ENCODE measurements at regions not wholly inside any gene's neighbourhood (a gene's known extent, or its start where the extent isn't known, plus 50 kb on each side); places are given as distances from the start of the nearest gene placed in this dataset.

DNA sequence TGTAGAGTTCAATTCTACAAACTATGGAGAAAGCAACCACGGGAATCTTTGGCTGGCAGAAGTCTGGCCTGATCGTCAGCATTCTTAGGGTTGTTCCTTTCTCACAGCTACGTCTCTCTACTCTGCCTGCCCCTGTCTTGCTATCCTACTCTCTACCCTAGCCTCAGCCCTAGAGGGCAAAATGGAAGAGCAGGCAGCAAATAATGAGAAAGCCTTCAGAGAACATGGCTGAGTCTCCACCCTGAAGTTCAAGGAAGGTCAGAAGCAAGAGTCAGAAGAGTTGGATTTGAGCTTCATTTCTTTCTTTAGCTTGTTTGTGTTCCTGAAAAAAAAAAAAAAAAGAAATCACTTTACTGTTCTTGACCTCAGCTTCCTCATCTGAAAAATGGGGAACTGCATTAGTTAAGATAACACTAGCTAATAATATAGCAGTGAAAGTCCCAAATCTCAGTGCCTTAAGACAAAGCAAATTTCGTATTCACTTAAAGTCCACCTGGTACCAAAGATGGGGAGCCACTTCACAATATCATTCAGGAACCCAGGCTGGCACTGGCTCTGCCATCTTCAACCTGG lies 50.2 kb upstream of the CCND2 start:
- DNase-seq: no peak

DNA sequence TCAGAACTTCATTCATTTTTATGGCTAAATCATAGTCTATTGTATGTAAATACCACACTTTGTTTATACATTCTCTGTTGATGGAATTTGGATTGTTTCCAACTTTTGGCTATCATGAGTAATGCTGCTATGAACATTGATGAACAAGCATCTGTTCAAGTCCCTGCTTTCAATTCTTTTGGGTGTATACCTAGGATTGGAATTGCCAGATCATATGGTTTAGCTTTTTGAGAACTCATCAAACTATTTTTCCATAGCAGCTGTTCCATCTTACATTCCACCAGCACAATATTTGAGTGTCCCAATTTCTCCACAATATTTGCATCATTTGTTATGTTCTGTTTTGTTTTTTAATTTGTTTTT lies 52.3 kb upstream of the CCND2 start:
- peak; percentile 15 for DNase-seq

DNA sequence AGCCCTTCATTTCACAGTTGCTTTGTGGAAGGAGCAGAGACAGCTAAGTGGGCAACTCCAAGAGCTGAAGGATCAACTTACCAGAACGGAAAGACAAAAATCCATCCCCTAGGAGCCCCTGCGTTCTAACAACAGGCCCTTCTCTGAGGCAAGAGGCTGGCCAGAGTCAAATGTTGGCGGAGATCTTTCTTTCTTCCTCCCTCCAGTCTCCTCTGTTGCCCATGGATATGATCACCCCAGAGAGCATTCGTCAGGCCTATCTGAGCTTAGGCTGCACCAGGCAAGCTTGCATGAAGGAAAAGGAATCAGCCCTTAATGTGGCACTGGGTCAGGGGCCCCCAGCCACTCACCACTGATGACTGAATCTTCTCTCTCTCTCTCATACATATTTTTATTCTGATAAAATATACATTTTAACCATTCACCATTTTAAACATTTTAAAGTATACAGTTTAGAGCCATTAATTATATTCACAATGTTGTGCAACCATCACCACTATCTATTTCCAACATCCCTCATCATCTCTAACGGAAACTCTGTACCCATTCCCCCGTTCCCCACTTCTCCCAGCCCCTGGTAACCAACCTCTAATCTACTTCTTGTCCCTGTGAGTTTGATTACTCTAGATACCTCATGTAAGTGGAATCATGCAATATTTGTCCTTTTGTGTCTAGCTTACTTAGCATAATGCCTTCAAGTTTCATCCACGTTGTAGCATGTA lies 52.9 kb upstream of the CCND2 start:
- DNase-seq: no peak

DNA sequence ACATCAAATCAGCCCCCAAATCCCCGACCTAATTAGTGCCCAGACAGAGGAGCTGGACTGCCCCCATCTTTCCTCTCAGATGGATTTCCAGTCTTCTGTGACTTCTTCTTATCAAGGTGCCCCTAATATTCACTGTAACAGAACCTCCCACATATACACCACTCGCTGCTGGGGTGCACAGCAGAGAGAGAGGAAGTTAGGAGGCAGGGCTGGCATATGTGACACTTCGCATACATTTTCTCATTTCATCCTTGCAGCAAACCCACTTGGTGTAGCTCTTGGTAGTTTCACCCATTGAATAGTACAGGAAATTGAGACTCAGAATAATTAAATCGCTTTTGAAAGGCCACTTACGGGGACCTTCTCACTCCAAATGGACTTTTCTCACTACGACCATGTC lies 56.5 kb upstream of the CCND2 start:
- no peak for DNase-seq

DNA sequence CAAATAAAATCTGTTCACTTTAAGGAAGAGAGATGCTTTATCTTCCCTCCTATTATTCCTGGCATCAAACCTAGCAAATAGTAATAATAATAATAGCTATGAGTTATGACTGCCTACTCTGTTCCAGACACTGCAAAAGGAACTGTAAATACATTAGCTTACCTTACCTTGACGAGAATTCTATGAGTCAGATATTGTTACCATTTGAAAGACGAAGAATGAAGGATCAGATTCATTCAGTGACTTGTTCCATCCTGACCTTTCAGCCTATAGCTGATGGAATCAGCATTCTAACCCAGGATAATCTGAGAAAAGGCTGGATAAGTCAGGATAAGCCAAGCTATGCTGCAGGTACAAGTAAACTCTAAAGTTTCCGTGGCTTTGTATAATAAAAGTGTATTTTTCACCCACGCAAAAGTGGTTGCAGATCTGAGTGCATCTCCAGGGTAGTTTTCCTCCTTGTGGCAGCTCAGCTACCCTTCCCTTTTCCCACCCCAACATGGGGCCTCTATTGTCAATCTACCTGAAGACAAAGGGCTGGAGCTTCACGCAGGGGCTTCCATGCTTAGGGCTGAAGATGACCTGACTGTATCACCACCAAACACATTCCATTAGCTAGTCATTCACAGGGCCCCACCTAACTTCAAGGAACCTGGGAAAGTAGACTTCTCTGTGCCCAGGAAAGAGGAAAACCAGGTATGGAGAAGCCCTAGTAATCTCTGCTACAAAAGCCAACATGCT lies 57.2 kb upstream of the CCND2 start:
- no peak for DNase-seq

DNA sequence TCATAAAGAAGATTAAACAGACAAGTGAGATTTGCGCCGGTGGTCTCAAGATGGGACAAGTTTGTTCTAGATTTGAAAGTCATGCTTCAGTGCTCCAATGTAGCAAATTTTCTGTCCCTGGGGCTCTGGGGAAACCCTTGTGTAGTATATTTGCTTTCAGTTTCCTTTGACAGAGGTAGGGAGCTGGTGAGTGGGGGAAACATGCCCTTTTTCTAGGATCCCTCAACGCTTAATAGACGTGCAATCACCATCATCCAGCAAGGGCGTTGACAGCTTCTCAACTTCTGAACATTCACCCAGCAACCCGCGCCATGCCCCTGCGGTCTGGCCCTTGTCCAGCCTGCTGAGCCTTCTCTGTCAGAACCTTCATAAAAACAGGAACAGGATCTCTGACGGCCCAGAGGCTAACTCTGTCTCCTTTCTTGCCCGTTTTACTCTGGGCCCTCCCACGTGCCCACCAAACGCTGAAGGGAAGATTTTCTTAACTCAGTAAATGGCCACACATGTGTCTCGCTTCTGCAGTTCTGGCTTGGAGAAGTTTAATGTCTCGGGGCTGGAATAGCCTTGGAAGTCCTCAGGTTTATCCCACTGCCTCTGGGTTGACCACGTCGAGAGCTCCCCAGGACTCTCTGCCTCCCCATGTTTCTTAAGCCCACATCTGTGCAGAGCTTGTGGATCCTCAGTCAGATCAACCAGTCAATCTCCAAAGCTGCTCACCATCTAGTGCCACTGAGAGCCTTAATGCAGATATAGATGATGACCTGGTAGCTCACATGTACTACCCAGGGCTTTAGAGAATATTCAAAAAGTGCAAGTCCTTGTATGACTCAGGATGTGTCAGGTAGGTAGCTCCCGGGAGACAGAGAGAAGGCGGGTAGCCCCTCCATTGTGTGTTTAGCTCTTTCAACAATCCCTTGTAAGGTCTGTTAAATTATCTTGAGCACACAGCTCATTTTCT lies 58.1 kb upstream of the CCND2 start:
- peak; percentile 36 for DNase-seq

DNA sequence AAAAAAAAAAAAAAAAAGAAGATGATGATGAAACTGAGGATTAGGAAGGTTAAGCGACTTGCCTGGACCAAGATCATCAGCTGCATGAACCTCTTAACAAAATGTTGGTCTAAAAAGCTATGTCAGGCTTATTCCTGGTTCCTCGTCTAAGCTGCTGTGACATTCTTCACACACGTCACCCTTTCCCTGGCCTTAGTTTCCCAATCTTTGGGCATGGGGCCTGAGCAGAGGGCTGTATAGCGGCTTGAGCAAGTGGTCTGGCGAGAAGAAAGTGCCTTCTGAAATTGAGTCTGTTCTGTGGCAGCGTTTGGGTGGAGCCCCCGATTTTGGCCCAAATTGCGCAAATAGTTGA lies 58.7 kb upstream of the CCND2 start:
- no peak for DNase-seq

DNA sequence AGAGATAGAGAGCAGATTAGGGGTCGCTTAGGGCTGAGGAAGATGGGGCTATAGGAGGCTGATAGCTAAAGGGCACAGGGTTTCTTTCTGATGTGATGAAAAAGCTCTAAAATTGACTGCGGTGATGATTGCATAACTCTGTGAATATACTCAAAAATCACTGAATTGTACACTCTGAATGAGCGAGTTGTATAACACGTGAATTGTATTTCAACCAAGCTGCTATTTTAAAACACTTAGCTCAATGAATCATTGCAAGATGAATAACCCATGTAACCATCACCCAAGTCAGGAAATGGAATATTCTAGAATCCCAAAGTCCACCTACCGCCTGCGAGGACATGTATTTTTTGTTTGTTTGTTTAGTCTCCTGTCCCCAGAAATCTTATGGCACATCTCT lies 60.1 kb upstream of the CCND2 start:
- DNase-seq: no peak

DNA sequence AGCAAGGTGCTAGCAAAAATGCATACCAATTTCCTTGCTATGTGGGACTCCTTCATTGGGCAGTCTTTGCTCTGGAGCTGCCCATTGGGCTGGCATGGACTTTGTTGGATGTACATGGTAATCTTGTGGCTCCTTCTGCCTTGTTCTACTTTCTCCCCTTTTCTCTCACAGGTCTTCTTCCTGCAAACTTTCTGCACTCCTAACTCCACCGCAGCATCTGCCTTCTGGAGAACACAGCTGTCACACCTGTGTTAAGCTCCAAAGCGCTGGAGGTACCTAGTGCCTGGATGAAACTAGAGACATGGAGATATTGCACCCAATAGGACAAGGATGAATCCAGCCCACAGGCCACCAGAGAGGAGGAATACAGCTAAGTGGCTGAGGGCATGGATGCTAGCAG lies 60.7 kb upstream of the CCND2 start:
- no peak for DNase-seq

DNA sequence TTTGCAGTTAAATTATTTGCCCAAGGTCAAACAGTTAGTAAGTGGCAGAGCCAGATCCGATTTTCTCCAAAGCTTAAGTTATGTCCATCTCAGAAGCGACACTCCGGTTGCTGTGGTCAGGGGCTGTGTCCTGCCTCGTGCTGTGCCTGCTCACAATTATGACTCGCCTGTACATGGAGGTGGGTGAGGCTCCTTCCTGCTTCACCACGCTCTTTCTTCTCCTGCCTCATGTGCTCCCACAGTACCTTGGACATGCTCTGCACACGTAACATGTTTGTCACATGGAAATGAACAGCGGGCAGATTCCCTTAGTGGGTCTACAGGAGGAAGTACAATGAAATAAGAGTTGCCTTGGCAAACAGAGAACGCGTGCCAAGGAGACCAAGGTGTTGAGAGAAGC lies 62.2 kb upstream of the CCND2 start:
- no peak for DNase-seq

DNA sequence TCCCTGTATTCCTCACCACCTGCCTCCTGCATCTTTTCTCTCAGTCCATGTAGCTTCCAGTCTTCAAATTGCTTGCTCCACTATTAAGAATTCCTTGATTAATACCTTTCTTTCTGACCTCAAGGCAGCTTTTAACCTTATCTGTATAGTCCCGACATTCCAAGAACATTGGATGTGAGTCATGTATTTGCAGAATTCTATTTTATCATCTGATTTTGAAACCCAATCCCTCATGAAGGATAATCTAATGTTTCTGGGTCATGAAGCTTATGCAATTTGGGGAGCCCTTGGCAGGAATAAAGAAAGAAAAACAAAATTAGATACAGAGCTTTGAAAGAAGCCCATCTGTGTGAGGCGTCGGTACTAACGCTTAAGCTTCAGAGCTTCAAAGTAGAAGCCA lies 63.4 kb upstream of the CCND2 start:
- no peak for DNase-seq

DNA sequence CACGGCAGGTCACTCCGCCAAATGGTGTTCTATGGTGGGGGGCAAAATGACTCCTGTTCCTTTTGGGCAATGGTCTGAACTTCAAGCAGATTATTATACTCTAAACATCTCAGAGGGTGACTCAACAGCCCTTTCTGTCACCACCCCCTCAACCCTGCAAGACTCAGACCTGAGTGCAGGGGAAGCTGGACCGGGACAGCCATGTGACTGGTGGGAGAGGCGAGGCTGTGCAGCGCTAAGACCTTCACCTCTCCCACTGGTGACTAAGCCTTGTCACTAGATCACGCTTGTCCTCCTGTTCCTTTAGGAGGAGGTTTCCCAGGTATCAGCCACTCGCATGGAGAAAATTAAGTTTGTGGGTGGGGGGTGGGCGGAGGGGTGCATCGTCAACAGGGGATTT lies 67.1 kb upstream of the CCND2 start:
- DNase-seq: no peak

DNA sequence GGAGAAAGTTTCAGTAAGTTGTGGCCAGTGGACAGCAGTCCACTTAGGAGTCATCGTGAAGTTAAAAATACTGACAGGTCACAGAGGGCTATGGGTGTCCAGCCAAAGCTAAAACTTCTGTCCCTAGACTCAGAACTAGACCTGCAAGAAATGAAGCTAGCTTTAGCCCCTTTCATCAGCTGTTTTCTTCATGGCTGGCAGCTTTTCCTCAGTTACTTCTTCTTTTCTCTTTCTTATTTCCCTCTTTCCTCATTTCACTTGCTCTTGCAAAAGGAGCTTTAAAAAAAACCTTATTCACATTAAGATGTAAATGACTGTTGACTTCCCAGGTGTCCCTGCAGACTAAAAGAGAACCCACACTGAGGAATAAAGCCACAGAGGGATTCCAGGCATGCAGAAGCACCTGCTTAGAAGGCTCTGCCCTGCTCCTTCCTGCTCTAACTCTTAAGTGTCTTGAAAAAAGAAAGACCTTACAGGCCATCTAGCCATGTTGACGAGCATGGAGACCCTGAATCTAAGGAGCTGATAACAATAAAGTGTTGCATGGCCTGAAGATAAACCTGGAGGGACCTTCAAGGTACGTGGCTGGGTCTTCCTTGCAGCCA lies 69.7 kb upstream of the CCND2 start:
- DNase-seq: no peak

DNA sequence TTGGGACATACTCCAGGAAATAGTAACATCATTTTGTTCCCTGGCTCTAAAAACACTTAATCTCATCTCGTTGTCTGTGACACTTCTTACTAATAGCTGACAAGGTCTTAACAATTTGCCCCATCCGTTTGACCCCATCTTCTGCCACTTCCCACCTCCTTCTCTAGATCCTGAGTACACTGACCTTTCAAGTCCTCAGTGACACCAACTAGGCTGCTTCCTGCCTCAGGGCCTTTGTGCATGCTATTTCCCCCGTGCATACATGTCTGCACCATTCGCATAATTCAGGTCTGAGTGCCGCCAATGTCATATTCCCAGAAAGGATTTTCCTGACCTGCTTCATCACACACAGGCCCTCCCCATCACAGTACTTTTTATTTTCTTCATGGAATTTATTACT lies 70.6 kb upstream of the CCND2 start:
- no peak for DNase-seq

DNA sequence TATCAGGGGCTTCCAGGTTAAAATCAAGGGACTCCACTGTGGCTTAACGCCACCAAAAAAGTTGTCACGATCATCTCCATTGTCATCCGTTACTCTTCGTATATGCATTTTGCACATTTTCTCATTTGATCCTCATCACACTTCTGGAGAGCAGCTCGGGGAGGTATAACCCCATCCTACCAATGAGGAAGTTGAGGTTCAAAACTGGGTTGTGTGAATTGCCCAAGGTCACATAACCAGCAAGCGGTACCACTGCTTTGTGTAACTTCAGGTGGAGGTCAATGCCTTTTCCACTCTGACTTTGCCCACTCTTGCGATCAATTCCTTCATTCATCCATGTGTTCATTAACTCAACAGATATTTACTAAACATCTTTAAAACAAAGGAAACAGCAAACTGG lies 71.1 kb upstream of the CCND2 start:
- DNase-seq: no peak

DNA sequence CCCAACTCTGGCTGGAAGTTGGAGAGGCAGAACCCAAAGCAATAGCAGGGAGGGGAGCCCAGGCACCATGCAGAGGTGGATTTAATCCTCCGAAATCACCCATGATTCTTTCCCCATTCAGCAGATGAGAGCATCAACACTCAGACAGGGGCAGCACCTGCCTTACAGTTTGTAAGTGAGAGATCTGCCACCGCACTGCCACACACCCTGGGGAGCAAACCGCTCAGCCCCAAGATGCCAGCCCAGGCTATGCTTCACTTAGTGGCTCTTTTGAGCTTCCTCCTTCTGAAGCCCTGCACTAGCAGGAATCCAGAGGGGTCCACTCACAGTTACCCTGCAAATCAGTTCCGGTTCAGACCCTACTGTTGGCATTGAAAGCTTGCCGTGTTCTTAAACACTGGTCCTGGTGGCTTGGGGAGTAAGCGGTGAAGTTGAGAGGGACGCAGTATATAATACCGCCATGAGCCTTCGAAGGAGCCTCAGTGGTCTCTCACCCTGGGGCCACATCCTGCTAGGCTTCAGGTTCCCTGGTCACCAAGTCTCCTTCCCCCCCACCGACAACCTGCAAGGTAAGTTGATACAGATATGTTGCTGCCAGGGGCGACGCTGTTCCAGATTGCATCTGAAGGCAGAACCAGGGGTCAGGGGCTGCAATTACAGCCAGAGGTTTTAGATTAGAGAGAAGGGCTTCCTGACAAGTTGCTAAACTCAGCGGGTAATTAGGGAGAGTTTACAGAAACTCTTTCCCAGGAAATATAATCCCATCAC lies 72.0 kb upstream of the CCND2 start:
- no peak for DNase-seq

DNA sequence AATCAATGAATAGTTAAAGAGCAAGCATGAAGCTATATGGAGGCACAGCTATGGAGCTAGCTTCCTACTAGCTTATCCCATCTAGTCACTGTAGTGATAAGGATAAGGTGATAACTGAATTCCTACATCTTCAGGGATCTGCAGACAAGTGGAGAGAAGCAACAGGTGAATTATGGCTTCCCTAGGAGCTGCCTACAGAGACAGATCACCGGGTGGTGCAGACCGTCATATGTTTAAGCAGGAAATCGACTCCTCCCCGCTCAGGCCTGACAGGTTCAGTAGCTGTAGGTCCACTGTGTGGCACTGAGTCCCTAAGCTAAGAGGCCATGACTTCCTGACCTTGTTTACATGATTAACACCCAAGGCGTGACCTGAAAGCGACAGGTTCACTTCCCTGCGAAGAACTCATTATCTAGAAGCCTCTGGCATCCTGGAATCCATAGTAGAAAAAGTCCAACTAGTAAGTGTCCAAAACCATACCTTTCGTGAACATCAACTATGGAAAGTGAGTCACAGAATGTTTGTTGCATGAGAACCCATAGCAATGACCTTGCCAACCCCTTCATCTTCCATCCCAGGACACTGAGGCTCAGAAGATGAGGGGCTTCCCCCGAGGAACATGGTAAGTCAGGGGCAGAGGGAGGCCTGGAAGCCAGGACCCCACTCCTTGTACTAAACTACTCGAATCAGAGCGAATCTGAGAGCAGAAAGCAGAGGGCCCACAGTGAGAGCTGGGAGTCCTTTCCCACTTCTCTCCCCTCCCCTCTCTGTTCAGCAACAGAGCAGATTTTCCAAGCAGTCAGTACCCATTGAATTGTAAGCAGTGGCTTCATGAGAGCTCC lies 75.4 kb upstream of the CCND2 start:
- DNase-seq: no peak

DNA sequence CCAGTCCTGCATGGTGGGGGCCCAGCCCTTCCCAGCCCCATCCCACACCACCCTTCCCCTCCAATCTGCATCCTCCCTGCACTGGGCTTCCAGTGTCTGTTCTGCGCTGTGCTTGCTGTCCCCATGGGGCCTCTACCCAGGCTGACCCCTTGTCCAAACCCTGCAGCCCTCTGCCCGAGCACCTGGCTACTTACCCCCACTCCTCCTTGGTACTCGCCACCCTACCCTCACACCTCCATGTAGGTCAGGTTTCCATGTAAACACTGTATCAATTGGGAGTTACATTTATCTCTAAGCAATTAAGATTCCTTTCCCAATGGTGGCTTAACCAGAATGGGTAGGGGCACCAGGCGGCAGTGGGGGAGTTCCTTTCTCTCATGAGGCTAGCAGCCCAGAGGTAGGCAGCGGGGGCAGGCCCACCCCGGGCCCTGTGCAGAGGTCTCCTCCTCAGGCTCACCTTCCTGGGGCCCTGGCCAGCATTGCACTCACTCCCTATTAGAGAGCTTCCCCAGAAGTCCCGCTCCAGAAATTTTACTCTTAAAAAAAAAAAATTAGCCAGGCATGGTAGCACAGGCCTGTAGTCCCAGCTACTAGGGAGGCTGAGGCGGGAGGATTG lies 76.6 kb upstream of the CCND2 start:
- DNase-seq: no peak

DNA sequence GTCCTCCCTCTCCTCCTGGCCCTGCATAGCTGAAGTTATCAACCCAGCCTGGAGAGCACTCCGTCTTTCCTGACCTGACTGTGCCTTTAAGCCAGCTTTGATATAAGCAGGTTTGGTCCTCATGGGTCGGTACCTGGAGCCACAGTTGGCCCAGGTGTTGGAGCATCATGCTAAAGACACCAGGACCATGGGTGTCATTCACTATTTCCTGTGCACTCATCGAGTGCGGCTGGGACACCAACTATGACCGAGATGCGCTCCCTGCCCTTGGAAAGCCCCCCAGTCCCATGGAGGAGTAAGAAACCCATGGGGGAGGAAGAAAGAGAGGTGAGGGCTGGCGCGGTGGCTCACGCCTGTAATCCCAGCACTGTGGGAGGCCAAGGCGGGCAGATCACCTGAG lies 78.9 kb upstream of the CCND2 start:
- no peak for DNase-seq

DNA sequence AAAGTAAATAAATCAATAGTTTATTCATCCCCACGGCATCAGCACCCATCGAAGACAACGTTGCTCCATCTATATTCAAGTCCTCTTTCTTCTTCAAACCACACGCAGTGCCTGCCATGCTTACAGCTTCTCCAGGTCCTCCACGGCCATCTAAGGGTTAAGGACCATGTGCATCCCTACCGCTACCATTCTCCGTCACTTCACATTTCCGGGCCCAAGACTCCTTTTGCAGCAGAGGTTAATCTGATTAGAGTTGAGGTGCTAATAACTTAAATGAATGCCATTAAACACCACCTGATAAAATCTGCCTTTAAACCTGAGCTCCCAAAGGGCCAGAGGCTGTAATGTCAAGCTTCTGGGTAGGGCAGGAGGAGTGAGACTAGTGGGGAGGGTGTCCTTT lies 79.7 kb upstream of the CCND2 start:
- DNase-seq: no peak

DNA sequence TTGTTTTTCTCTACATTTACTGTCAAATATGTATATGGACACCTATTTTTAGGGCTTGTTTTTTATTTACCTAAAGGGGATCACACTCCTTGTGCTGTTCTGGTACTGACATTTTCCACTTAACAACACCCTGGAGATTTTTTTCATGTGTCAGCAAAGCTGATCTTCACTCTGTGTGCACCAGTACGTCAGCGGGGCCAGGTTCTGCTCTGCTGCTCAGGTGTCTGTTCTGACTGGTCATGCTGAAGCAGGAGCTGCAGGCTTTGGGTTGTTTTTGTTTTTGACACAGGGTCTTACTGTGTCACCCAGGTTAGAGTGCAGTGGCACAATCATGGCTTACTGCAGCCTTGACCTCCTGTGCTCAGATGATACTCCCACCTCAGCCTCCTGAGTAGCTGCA lies 81.9 kb upstream of the CCND2 start:
- DNase-seq: no peak

All from fibroblast of skin of back (primary cell).